Glomerular visceral epithelial cell (primary cell): ENCODE measurements at regions not wholly inside any gene's neighbourhood (a gene's known extent, or its start where the extent isn't known, plus 50 kb on each side); places are given as distances from the start of the nearest gene placed in this dataset.

Experiments used
- DNase-seq: peaks from one replicate; pipeline ENCODE4 v3.0.0-alpha.2; 2016; ENCODE audit errors: extremely low spot score

GRCh38 chr5:44868541-44868940, 59.8 kb downstream of the MRPS30 start:
- no peak for DNase-seq

GRCh38 chr5:44869928-44870327, 61.2 kb downstream of the MRPS30 start:
- DNase-seq = no peak

DNA sequence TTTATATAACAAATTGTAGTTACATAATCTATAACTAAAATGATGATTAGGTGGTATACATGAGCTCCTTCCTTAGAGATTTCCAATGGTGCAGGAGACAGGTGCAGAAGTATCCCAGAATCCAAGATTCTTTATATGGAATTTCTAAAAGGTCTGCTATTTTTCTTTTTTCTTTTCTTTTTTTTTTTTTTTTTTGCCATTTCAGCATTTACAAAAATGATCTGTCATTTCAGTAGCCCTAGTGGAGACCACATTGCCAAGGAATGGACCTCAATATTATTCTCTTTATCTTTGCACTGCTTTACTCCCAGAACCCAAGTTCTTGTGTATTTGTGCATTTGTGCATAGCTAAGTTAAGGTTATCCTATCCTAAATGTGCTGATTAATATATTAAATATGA, 61.7 kb downstream of the MRPS30 start:
- no peak for DNase-seq

DNA sequence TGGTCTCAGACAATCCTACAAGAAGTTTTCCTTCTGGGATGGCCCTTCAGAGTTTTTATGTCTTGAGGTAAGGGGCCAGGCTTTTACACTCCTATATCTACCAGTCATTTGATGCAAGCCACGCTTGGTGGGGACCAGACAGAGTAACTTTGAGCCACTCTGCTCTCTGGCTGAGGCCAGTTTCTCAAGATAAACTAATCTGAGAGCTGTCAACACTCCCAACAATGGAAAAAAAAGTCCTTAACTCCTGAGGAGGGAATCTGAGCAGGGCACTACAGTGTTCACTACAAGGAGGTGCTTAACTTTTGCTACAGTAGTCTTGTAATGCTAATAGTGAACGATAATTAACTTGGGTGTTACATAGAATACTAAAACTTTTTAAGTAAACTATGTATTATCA, 62.7 kb downstream of the MRPS30 start:
- no peak for DNase-seq

DNA sequence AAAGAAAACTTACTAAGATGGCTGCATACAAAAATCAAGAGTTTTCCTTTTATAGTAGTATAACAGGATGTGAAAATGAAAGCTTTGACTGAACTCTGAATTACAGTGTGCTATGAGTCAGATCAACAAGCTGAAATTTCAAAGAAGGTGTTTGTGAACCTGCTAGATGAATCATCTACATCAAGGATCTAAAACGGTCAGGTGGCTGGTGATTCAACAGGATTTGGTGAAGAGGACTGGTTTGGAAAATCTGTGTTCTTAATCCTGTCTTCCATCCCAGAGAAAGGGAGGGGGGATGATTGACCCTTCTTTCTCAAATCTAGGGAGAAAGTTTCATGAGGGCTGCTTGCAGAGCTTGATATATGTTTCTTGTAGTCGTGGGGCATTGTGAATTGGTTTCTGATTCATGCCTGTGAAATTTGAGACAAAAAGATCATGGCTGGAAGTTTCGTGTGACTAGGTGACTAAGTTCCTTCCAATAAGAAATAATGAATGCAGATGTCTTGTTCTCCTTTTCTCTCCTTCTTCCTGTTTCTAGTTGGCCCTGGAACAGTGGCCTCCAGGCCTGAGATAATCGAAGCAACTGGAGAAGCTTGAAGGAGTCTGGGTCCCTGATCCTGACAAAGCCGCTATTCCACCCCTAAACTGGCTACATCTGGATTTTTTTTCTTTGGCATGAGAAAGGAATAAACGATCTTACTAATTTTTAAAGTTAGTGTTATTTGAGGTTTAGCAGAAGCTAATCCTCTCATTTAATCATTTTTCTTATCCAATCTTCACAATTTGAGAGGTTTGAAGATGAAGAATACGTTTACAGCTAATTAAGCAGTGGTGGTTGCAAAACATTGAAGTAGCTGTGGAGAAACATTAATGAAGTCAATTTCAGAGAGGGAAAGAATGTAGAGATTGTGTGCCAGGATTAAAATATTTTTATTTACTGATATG, 67.2 kb downstream of the MRPS30 start:
- peak; percentile 82 for DNase-seq

GRCh38 chr5:44881266-44881665, 72.5 kb downstream of the MRPS30 start:
- peak; percentile 7 for DNase-seq

- no peak for DNase-seq
Measured at GRCh38 chr5:44884036-44884435, 75.3 kb downstream of the MRPS30 start.

DNA sequence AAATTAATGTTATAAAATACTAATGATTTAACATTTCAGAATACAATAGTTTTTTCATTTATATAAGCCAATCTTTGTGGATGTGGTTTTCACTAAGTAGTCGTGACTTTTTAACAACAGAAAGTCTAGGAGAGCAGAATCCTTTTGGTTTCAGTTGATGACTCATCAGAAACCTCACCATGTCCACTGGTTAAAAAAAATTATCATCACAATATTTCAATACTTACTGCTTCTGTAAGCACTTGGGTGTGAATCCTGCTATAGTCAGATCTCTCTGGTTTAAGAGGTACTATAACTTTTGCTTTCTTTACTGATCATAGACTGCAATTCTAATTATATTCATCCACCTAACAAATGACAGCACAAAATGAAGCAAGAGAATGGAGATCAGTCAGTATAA, 77.2 kb downstream of the MRPS30 start:
- DNase-seq = peak; percentile 33

- no peak for DNase-seq
Measured at GRCh38 chr5:44887722-44888121, 79.0 kb downstream of the MRPS30 start.

GRCh38 chr5:44888435-44888834, 79.7 kb downstream of the MRPS30 start:
- no peak for DNase-seq

DNA sequence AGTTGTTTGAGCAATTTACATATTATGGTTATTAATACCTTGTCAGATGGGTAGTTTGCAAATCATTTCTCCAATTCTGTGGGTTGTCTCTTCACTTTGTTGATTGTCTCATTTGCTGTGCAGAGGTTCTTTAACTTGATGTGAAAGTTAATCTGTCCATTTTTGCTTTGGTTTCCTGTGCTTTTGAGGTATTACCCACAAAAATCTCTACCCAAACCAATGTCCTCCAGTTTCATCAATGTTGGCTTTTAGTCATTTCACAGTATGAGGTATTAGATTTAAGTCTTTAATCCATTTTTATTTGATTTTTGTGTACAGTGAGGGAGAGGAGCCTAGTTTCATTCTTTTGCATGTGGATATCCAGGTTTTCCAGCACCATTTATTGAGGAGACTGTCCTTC, 82.4 kb downstream of the MRPS30 start:
- DNase-seq = no peak

DNA sequence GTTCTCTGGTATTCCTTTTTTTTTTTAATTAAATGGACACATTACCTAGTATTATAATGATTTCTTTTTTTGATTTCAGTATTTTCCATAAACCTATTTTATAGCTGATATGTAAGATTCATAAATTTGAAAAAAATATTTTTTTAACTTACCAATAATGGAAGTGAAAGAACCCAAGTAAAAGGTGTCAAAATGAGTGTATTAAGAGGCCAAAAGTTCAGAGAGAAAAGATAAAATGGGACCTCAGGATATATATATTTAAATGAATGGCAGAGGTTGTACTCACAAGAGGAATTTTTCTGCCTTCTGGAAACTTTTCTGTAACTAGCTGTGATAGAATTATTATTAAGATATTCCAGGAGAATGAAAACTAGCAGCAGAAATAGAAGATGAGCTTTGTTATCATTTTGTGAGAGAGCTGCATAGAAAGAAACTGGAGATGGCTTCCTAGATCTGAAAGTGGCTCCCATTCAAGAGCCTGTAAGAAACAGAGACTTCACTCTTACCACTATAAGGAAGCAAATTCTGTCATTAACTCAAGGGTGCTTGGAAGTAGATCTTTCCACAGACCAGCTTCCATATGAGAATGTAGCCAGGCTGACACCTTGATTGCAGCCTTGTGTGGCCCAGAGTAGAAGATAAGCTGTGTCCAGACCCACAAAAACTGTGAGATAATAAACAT, 91.7 kb downstream of the MRPS30 start:
- no peak for DNase-seq

- no peak for DNase-seq
Measured at GRCh38 chr5:44907396-44907795, 98.6 kb downstream of the MRPS30 start.

DNA sequence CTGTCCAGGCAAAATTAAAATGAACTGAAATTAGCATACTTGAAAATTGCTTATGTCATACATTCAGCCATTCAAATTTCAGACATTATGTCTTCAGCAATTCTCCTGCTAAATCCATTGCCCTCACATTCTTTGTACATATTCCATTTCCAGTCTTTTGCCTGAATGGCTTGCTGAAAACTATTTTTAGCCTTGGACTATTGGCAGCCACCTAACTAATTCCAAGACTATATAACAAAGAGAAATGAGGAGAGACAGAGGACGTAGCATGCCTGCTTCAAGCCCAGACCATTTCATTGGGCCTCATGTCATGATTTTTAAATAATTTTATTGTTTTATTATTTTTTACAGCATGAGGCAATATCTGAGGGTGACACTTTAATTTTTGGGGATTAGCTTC, 100.3 kb downstream of the MRPS30 start:
- DNase-seq = no peak

- no peak for DNase-seq
Measured at GRCh38 chr5:44911501-44911900, 102.8 kb downstream of the MRPS30 start.

DNA sequence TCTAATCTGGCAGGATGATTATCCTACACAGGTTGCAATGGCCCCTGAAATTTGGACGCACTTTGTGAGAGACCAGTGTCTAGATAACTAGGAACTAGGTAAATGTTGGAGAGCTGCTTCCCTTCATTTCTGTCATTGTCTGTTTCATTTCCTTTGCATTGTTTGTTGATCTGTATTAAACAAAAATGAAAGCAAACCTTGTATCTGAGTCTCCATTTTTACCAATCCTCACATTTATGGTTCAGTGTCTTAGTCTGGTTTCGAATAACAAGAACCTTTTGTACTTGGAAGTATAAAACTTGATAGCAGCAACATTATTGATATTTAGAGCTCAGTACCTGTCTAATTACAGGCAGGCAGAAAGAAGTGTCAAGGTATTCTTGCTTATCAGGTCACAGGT, 105.5 kb downstream of the MRPS30 start:
- no peak for DNase-seq

GRCh38 chr5:44919560-44919959, 110.8 kb downstream of the MRPS30 start:
- DNase-seq = no peak

- DNase-seq = no peak
Measured at GRCh38 chr5:44927115-44927733, 118.5 kb downstream of the MRPS30 start.

- DNase-seq = no peak
Measured at GRCh38 chr5:44932922-44933585, 124.3 kb downstream of the MRPS30 start.

GRCh38 chr5:44933686-44934085, 124.9 kb downstream of the MRPS30 start:
- no peak for DNase-seq

DNA sequence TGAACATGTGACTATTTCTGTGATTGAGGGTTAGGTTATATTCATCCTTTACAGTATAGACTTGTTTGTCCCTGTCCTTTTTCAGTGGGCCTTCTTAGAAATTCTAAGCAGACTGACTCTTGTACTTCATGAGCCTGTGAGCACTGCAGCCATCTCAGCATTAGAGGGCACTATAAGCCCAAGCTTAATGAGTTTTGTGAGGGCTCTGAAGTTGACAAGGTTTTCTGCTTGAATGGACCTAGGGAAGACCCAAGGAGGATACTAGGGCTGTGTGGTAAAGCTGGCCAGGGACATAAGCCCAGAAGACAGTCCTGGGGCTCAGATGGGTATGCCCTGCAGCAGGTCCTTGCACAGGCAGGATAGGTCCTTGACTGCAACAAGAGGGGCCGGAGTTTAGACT, 126.5 kb downstream of the MRPS30 start:
- no peak for DNase-seq

- DNase-seq = no peak
Measured at GRCh38 chr5:44935871-44936270, 127.1 kb downstream of the MRPS30 start.
